BJ (cell line): ENCODE measurements at regions not wholly inside any gene's neighbourhood (a gene's known extent, or its start where the extent isn't known, plus 50 kb on each side); places are given as distances from the start of the nearest gene placed in this dataset.

Source experiments
- CTCF ChIA-PET: fragments of 350-600 bp; formaldehyde crosslinking; extraction: SDS; loops from one replicate; lab custom pipeline; 2021; ENCODE audit warnings: antibody characterized with exemption, inconsistent platforms; lab: Yijun Ruan, JAX
- POLR2A ChIA-PET: fragments of 300-600 bp; sonication (Branson Sonifier 250); formaldehyde crosslinking; extraction: SDS; loops from one replicate; lab custom pipeline; 2021; ENCODE audit warnings: antibody characterized with exemption; lab: Charles Lee
- DNase-seq: peaks from one replicate; pipeline ENCODE4 v3.0.0-alpha.2; 2011; ENCODE audit warnings: low read depth
- H3K27me3 ChIP-seq: 2 replicates; pipeline ENCODE4 v1.6.0; 2011; ENCODE audit warnings: low read length; ENCODE audit not compliant: control insufficient read depth, insufficient read depth
- H3K36me3 ChIP-seq: 2 replicates; pipeline ENCODE4 v1.5.1; 2011; ENCODE audit warnings: low read length; ENCODE audit not compliant: control insufficient read depth, insufficient read depth
- H3K4me3 ChIP-seq: 2 replicates; pipeline ENCODE4 v1.5.1; 2011; ENCODE audit warnings: low read depth, mild to moderate bottlenecking, control low read depth, low read length
- TF ChIP-seq, protein P1 (sequence below): IDR thresholded peaks from 2 replicates; pipeline ENCODE4 v1.5.1; 2011; ENCODE audit warnings: low read depth, mild to moderate bottlenecking, control low read depth, inconsistent platforms, low read length, moderate library complexity; ENCODE audit not compliant: insufficient read depth

DNA sequence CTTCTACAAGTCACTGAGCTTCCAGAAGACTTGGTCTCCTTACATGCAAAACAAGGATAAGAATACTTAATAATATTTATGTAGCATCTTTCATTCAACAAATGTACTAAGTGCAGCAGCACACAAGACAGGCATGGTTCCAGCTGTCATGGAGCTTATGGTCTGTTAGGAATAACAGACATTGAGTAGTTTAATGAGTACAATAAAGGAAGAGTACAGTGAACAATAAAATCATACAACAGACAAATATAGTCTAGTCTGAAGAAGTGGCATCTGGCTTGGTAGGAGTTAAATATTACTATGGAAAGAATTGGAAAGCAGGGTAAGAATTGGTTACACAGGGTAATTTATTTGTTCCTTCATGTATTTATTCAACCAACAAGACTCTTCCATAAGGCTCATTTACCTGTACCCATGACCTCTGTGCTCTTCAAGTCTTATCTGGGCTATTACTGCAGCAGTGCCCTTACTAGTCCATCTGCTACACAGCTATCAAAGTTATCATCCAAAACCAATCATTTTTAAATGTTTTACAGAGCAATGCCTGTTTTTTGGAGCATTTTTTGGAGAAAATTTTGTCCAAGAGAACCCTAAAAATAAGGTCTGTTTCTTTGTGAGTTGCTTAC, 101.1 kb upstream of the RPL34 start:
- Histone ChIP-seq H3K36me3 (no peaks in the 10 kb centered on the region), H3K27me3 (no peaks in the 10 kb centered on the region), H3K4me3 (no peak overlapping the region)
- TF ChIP-seq, protein P1, sequence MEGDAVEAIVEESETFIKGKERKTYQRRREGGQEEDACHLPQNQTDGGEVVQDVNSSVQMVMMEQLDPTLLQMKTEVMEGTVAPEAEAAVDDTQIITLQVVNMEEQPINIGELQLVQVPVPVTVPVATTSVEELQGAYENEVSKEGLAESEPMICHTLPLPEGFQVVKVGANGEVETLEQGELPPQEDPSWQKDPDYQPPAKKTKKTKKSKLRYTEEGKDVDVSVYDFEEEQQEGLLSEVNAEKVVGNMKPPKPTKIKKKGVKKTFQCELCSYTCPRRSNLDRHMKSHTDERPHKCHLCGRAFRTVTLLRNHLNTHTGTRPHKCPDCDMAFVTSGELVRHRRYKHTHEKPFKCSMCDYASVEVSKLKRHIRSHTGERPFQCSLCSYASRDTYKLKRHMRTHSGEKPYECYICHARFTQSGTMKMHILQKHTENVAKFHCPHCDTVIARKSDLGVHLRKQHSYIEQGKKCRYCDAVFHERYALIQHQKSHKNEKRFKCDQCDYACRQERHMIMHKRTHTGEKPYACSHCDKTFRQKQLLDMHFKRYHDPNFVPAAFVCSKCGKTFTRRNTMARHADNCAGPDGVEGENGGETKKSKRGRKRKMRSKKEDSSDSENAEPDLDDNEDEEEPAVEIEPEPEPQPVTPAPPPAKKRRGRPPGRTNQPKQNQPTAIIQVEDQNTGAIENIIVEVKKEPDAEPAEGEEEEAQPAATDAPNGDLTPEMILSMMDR, result no peak
- DNase-seq, result no peak
- ChIA-PET CTCF (no interaction called here), POLR2A (no interaction called here)

DNA sequence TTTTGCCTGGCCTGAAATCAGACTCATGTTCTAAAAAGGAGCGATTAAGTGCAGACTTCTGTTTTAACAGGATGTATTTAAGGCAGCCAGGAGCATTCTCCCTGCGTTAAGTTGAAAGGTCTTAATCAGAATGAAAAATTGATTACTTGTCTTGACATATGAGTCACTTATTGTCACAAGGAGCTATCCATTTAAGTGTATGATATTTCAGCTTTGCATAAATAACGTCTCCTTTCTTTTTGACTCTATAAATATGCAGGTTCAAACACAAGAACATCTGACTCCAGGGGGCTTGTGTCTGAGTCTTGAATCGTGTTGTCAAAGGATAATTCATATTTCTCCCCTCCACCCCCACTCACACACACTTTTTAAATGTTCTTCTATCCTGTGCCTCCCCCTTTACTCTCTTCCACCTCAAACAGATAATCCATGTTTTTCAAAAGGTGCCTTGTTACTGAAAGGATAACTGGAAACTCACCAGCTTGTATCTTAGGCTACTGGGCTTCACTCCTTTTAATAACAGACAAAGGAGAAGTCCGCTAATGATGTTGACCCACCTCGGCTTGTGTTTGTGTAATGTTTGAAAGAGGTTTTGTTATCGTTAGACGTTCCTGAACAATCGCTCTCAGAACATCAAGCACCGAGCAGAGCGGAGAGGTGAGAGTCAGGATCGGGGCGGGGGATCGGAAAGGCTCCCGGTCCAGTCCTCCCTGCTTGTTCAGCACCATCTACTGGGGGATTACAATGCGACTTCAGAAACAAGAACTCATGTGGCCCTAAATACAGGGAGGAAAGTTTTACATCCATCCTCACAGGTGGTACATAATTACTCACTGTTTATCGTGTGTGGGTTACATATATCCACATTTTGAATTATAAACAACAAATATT, 107.5 kb upstream of the RPL34 start:
- no peak for DNase-seq
- Histone ChIP-seq H3K36me3 (no peaks in the 10 kb centered on the region), H3K27me3 (0 out of 2 replicates have a peak, but pooled peaks cover 2% of the 10 kb centered on the region), H3K4me3 (no peak overlapping the region)
- TF ChIP-seq, protein P1, result peak; percentile 56
- ChIA-PET POLR2A (no interaction called here), CTCF (interaction anchor here (0.5 to 1.8 kb wide), 8 partner anchors 10 to 494 kb away, joined by 3 read pairs; no protein-coding TSS in a partner anchor)

DNA sequence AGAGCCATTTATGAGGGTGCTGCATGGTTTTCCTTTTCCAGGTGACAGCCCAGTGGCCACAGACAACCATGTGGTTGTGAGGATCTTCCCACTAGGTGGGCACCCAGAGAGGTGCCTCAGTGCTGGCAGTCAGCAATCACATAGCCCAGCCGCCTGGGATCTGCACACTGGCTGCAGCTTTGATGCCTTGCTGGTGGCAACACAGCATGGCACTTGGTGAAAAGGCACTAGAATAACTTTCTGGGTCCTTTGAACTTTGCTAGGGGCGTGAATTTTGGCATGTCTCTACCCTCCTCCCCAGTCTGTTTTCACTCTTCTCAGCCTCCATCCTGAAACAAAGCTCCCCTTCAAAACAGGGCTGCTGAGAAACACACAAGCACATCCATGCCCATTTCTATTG, 108.8 kb upstream of the RPL34 start:
- TF ChIP-seq, protein P1, result no peak
- no peak for DNase-seq
- ChIA-PET CTCF (interaction anchor here (0.6 to 1.2 kb wide), 2 partner anchors 21 to 481 kb away, joined by 3 read pairs; no protein-coding TSS in a partner anchor), POLR2A (no interaction called here)
- no peak overlapping the region for H3K4me3 ChIP-seq
- H3K27me3 ChIP-seq, result 0 out of 2 replicates have a peak, but pooled peaks cover 2% of the 10 kb centered on the region
- H3K36me3 ChIP-seq, result no peaks in the 10 kb centered on the region

- H3K4me3 ChIP-seq, result no peak overlapping the region
- POLR2A ChIA-PET, result no interaction called here
- CTCF ChIA-PET, result interaction anchor here (1.2 kb wide), 2 partner anchors 9 to 11 kb away, joined by 3 to 4 read pairs; no protein-coding TSS in a partner anchor
- TF ChIP-seq, protein P1, result no peak
- no peak for DNase-seq
- H3K36me3 ChIP-seq, result no peaks in the 10 kb centered on the region
- no peaks in the 10 kb centered on the region for H3K27me3 ChIP-seq
Observed at GRCh38 chr4:108502356-108502755, 118.0 kb upstream of the RPL34 start.

DNA sequence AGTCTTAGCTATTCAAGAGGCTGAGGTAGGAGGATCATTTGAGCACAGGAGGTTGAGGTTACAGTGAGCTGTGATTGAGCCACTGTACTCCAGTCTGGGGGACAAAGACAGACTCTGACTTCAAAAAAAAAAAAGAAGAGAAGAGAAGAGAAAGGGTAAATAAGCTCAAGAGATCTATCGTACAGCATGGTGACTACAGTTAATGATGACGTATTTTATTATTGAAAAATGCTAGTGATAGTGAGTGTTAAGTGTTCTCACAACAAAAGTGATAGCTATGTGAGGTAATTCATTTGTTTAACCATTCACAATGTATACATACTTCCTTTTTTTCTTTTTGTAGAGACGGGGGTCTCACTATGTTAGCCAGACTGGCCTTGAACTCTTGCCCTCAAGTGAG, 121.5 kb upstream of the RPL34 start:
- H3K4me3 ChIP-seq, result no peak overlapping the region
- no peak for DNase-seq
- H3K36me3 ChIP-seq, result no peaks in the 10 kb centered on the region
- H3K27me3 ChIP-seq, result no peaks in the 10 kb centered on the region
- TF ChIP-seq, protein P1, result no peak
- ChIA-PET POLR2A (no interaction called here), CTCF (interaction anchor here (1.5 kb wide), 1 partner anchor 469 kb away, joined by 3 read pairs; no protein-coding TSS in a partner anchor)
